WI38 (cell line): ENCODE measurements at regions not wholly inside any gene's neighbourhood (a gene's known extent, or its start where the extent isn't known, plus 50 kb on each side); places are given as distances from the start of the nearest gene placed in this dataset.
"Not testable (repeated sequence)": the region's sequence is repeated elsewhere in the genome, so short reads cannot be mapped to it uniquely, and the experiment has no call there.

Experiments
- H3K4me3 ChIP-seq: 2 replicates; pipeline ENCODE4 v1.5.1; 2011; ENCODE audit warnings: low read depth, mild to moderate bottlenecking, control low read depth, low read length
- CTCF ChIP-seq: IDR thresholded peaks from 2 replicates; pipeline ENCODE4 v1.5.1; 2012; ENCODE audit warnings: low read depth, mild to moderate bottlenecking, control low read depth, low read length

GRCh38 chr11:98409069-98409468 lies 611.7 kb upstream of the CNTN5 start:
- TF ChIP-seq CTCF: no peak
- H3K4me3 ChIP-seq: no peak overlapping the region

- no peak for TF ChIP-seq CTCF
- no peak overlapping the region for H3K4me3 ChIP-seq
Measured at GRCh38 chr11:98411777-98412176, 609.0 kb upstream of the CNTN5 start.

DNA sequence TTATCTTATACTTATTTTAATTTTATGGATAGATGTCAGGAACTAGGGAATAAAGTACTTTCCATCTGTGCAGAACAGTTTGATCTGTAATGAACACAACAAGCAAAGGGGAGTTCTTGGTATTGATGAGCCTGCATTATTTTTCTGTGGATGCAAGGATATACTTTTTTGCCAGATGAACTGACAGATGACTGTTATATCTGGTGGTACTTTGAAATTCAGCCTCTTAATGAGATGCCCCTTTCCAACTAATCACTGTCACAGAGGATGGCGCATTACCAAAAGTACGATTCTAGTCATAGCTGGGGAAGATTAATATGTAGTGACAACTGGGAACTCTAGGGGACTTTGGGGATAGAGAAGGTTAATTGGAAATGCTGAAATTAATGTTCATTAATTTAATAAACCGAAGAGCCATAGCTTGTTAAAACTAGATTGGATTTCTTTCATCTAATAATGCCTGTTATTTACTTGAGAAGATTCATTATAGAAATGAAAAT lies 603.4 kb upstream of the CNTN5 start:
- no peak overlapping the region for H3K4me3 ChIP-seq
- no peak for TF ChIP-seq CTCF

- no peak for TF ChIP-seq CTCF
- no peak overlapping the region for H3K4me3 ChIP-seq
Measured at GRCh38 chr11:98423933-98424332, 596.8 kb upstream of the CNTN5 start.

DNA sequence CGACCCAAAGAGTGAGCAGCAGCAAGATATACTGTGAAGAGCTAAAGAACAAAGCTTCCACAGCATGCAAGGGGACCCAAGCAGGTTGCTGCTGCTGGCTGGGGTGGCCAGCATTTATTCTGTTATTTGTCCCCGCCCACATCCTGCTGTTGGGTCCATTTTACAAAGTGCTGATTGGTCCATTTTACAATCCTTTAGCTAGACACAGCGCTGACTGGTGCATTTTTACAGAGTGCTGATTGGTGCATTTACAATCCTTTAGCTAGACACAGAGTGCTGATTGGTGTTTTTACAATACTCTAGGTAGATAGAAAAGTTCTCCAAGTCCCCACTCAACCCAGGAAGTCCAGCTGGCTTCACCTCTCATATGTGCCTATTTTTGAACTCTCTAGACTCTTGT lies 596.0 kb upstream of the CNTN5 start:
- not testable (repeated sequence) for H3K4me3 ChIP-seq

DNA sequence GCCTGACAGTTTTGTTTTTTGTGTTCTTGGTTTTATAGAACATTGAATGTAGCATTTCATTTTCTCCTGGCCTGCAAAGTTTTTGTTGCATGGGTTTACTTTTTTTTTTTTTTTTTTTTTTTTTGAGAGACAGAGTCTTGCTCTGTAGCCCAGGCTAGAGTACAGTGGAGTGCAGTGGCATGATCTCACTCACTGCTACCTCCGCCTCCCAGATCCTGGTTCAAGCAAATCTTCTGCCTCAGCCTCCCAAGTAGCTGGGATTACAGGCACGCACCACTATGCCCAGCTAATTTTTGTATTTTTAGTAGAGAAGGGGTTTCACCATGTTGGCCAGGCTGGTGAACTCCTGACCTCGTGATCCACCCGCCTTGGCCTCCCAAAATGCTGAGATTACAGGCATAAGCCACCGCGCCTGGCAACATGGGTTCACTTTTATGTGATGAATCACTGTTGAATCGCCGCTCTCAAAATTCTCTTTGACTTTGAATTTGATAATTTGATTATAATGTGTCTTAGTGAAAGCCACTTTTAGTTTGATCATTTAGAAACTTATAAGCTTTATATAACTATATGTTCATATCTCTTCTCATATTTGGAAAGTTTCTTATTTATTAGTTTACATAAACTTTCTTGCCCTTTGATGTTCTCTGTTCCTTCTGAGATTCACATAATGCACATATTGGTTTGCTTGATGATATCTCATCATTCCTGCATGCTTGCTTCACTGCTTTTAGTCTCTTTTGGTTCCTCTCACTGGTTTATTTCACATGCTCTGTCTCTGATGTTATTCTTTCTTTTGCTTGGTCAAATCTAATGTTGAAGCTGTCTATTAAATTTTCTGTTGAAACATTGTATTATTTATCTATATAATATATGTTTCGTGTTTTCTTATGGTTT lies 589.0 kb upstream of the CNTN5 start:
- no peak for TF ChIP-seq CTCF
- H3K4me3 ChIP-seq: no peak overlapping the region

GRCh38 chr11:98434296-98434695 lies 586.5 kb upstream of the CNTN5 start:
- TF ChIP-seq CTCF: no peak
- no peak overlapping the region for H3K4me3 ChIP-seq
